Keratinocyte (primary cell): ENCODE measurements at regions not wholly inside any gene's neighbourhood (a gene's known extent, or its start where the extent isn't known, plus 50 kb on each side); places are given as distances from the start of the nearest gene placed in this dataset.

ENCODE experiments used
- CTCF ChIP-seq, 3 experiments: IDR thresholded peaks in 1 of 3; conservative IDR thresholded peaks in 1 of 3; optimal IDR thresholded peaks in 1 of 3; 2 replicates in 2 of 3; 3 replicates in 1 of 3; pipeline versions ENCODE3 to v1.5.1; 2011; ENCODE audit warnings: low read length in 3 of 3, mild to moderate bottlenecking in 3 of 3, moderate library complexity in 2 of 3, control low read depth in 1 of 3, inconsistent platforms in 1 of 3; ENCODE audit not compliant: insufficient read depth in 2 of 3; ENCODE audit errors: extremely low read depth in 1 of 3
- EZH2 ChIP-seq: IDR thresholded peaks from one replicate; pipeline ENCODE4 v1.6.1; 2012; ENCODE audit warnings: inconsistent platforms, mild to moderate bottlenecking, low read length, moderate library complexity

GRCh38 chr9:88046542-88046941 is 72.2 kb upstream of the CDK20 start:
- no peak for TF ChIP-seq CTCF (optimal IDR thresholded peaks at IDR 0.05 in 1 of 3, IDR thresholded peaks at IDR 0.05 in 1 of 3, conservative IDR thresholded peaks at IDR 0.05 in 1 of 3; ENCODE audit: extremely low read depth in 1 of 3, insufficient read depth in 2 of 3, low read length in 3 of 3)
- TF ChIP-seq EZH2: no peak
